ENCODE measurements at regions not wholly inside any gene's neighbourhood (a gene's known extent, or its start where the extent isn't known, plus 50 kb on each side); places are given as distances from the start of the nearest gene placed in this dataset.
"Not testable (repeated sequence)": the region's sequence is repeated elsewhere in the genome, so short reads cannot be mapped to it uniquely, and the experiment has no call there.

DNA sequence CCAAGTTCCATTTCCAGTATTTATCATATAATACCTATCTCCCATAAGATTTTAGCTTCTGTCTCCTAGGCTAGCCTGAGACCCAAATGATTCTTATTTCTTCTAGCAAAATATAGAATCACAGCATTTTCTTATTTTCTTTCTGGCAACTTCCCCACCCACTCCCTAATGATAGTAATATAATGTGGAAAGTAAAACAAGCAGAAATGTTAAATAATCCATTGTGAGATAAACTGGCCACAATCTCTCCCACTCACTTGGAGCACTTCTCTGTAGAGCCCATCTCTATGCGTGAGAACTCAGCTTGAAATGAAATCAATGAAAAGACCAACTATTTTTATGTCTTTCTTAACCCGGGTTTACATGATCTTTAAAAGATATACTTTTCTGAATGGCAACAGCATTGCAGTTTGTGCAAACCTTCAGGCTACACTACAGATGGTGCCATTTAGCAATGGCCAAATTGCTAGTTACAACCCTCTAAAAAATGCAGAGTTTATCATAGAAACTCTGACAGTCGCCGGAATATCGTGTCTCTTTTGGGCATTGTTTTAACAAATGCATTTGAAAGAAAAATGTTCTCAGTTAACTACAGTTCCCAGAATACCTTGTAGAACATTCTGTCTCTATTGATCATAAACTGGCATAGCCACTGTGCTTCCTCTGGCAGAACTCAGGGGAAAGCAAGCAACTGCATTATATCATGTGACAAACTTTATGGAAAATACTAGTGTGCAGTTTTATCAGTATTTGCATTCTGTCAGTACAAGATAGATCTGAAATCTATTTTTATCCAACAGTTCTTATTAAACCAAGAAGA, 1407.4 kb upstream of the ZEB2 start:
- DNase-seq (ENCODE audit: low read depth in 3 of 3), result no peak

DNA sequence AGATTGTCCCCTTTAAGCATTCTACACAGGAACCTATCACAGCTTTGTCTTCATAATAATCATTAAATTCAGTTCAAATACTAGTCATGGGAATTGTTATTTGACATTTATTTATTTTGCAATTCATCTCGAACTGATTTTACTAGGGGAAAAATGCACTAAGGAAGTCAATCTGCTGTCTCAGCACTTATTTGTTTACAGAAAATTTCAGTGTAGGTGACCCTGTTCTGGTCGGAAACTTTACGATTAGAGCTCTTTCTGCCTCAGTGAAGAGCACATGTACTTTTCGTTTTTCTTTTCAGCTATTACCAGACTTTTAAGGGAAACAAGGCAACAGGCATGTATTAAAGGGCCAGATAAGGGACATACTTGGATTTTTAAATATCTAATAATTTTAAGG, 1405.7 kb upstream of the ZEB2 start:
- DNase-seq (ENCODE audit: low read depth in 3 of 3), result no peak

- DNase-seq (ENCODE audit: low read depth in 3 of 3), result no peak
Measured at GRCh38 chr2:145919477-145919876, 1399.6 kb upstream of the ZEB2 start.

- DNase-seq (ENCODE audit: low read depth in 3 of 3), result no peak
Measured at GRCh38 chr2:145918951-145919350, 1399.0 kb upstream of the ZEB2 start.

DNA sequence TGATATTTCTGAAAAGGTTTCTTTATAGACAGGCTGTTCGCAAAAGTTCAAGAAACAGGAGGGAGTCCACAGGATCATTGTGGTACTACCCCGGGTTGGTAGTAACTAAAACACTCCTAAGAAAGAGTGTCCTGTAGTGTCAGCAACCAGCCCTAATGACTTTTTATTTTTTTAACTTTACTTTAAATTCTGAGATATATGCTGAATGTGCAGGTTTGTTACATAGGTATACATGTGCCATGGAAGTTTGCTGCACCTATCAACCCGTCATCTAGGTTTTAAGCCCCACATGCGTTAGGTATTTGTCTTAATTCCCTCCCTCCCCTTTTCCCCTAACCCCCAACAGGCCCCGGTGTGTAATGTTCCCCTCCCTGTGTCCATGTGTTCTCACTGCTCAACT, 1396.9 kb upstream of the ZEB2 start:
- no peak for DNase-seq (ENCODE audit: low read depth in 3 of 3)

GRCh38 chr2:145914716-145915115, 1394.8 kb upstream of the ZEB2 start:
- DNase-seq (ENCODE audit: low read depth in 3 of 3), result no peak

- no peak for DNase-seq (ENCODE audit: low read depth in 3 of 3)
Measured at GRCh38 chr2:145910416-145910815, 1390.5 kb upstream of the ZEB2 start.

DNA sequence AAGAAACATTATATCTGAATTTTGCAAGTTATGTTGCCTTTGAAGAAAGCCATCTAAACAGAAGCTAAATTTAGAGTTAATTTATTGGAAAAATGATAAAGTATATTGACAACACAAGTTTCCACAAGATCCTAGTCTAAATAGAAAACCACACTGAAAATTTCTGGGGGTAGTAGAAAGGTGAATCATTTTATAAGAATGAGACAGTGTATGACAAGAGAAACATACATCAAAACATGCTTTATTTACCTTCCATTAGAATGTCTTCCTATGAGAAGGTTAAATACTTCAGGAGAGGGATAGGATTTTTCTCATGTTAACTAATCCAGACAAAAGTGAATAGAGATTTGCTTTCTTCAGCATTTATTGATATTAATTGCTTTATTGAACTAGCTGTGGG, 1389.8 kb upstream of the ZEB2 start:
- DNase-seq (ENCODE audit: low read depth in 3 of 3), result no peak

DNA sequence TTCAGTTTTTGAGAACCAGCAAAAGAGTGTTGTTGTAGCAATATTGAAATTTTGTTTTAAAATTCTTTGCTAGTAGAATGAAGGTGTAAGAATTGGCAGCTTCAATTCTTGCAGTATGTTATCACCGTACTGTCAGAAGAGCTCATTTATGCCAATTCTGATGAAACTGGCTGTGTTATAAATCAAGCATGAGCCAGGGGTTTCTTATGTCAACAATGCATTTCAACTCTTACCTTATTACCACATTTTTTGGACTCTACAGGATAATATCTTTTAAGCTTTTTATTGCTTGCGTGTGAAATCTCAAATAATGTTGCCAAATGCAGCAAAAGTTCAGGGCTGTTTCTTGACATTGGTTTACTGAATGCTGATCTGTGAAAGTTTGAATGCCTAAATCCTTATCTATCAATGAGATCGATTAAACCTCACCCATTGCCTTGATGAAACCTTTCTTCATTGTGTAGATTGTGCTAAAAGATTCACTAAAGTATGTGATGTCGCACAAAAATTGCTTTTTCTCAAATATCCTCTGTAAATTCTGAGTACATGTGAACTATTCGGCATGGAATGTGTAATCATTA, 1389.3 kb upstream of the ZEB2 start:
- DNase-seq (ENCODE audit: low read depth in 3 of 3), result no peak

- DNase-seq (ENCODE audit: low read depth in 3 of 3), result no peak
Measured at GRCh38 chr2:145906354-145906753, 1386.4 kb upstream of the ZEB2 start.

GRCh38 chr2:145905371-145905770, 1385.5 kb upstream of the ZEB2 start:
- no peak for DNase-seq (ENCODE audit: low read depth in 3 of 3)

DNA sequence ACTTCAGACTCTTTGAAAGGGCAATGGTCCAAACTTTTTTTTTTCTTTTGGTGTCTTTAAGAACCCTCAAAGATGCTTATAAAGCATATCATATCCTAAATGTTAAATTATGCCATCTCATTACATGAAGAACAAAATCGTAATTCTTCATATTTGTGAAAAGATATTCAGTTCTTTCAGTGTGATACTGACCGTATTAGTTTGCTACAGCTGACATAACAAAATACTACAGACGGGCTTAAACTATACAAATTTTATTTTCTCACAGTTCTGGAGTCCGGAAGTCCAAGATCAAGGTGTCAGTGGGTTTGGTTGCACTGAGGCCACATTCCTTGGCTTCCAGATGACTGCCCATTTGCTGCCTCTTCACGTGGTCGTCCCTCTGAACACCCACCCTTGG, 1377.2 kb upstream of the ZEB2 start:
- DNase-seq (ENCODE audit: low read depth in 3 of 3), result no peak

DNA sequence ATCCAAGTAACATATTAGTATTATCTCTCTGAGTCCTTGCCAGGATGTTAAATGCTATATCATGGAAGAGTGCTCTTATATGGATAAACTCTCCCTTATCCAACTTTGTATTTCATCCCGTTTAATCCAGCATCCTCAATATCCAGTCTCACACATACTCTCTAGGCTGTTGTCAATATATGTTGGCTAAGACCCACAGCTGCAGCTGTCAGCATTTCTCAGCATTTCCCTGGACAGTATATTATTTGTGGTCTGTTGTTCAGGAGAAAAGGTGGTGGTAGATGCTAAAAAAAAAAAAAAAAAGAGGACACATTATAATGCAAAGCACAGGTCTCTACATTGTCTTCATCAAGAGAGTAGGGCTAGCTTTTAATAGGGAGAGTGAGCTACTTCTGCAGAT, 1368.0 kb upstream of the ZEB2 start:
- no peak for DNase-seq (ENCODE audit: low read depth in 3 of 3)

GRCh38 chr2:145880997-145881396, 1361.1 kb upstream of the ZEB2 start:
- not testable (repeated sequence) for DNase-seq (ENCODE audit: low read depth in 3 of 3)

DNA sequence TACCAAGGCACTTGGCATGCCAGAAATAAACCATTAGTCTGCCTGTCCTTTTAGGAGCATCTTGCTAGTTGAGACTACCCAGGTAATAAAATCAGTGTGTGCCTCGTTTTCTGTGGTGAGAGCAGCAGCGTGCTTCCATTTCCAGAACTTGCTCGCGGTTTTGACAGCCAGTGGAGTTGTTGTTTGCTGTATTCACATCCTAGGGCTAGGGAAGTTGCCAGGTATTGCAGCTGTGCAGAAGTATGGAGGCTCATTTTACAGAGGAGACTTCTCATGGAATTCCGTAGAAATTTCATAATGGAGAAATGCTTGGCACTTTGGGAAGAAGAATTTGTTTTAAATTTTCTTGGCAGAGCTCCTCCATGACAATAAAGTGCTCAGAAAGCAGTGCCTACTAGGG, 1355.1 kb upstream of the ZEB2 start:
- no peak for DNase-seq (ENCODE audit: low read depth in 3 of 3)

DNA sequence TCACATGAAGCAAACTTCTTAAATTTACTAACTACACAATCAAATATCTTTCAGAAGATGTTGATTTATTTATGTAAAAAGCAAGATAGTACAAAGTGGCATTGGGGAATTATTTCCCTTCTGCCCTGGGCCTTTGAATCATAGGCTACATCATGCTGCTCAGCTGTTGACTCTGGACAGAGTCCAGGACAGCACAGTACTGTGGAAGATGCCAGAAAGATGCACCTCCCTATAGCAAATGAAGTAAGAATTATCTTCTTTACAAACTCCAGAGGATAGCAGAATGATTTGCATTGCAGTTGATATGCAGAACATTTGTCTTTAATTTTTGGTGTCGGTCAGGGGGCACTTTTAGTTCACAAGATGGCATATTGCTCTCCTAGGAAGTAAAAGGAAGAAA, 1354.5 kb upstream of the ZEB2 start:
- no peak for DNase-seq (ENCODE audit: low read depth in 3 of 3)

DNA sequence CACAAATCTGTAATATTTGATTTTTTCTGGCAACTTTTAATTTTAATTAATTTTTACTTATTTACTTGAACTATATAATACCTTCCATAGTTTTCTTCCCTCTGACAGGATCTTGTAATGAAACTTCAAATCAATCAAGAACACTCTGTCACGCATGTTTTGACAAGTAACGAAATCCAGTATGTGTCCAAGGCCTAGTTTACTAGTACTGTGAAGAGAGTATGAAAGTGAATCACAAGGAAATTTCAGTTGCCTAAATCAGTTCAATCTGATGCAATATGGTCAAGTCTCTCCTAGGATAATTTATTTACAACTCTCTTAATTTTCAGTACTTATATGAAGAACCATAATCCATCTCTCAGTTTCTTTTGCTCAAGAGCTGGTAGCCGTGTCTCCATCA, 1344.6 kb upstream of the ZEB2 start:
- DNase-seq (ENCODE audit: low read depth in 3 of 3), result no peak

- DNase-seq (ENCODE audit: low read depth in 3 of 3), result no peak
Measured at GRCh38 chr2:145861940-145862339, 1342.0 kb upstream of the ZEB2 start.

DNA sequence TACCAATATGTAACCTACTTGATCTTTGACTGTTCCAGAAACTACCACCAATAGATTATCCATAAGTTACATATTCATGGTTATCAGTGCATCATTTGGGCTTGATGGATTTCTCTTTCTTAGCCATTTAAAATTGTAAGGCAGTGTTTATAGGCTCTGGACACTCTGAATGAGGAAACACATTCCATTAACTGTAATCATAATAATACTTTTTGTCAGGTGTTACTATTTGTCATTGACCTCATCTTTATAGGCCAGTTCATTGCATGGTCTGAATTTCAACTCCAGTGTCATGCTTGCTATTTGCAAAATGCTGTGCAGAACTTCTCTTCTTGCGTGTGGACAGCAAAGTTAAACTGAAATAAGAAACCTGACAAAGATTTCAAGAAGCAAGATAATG, 1340.2 kb upstream of the ZEB2 start:
- no peak for DNase-seq (ENCODE audit: low read depth in 3 of 3)

GRCh38 chr2:145855142-145855541, 1335.2 kb upstream of the ZEB2 start:
- no peak for DNase-seq (ENCODE audit: low read depth in 3 of 3)

GRCh38 chr2:145854039-145854755, 1334.3 kb upstream of the ZEB2 start:
- no peak for DNase-seq (ENCODE audit: low read depth in 3 of 3)

DNA sequence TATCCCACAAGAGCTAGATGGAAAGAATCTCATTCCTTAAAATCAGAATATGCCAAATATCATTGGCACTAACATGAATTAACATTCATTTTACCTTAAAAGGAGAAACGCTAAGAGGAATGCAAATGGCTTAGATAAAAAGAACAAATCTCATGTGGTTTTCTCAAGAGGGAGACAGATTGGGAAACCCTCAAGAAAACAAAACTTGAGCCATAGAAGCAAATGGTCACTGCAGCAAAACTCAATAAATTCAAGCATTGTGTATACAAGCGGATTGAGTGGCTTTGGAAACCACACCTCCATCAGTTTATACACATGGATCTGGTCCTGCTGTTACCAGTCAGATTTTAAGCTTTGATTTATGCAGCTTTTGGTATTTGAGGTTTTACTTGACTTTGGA, 1331.8 kb upstream of the ZEB2 start:
- no peak for DNase-seq (ENCODE audit: low read depth in 3 of 3)

- DNase-seq (ENCODE audit: low read depth in 3 of 3), result no peak
Measured at GRCh38 chr2:145849466-145849865, 1329.5 kb upstream of the ZEB2 start.
